H9 (cell line): ENCODE measurements at regions not wholly inside any gene's neighbourhood (a gene's known extent, or its start where the extent isn't known, plus 50 kb on each side); places are given as distances from the start of the nearest gene placed in this dataset.

ENCODE experiments used
- DNase-seq: peaks from one replicate; pipeline ENCODE4 v3.0.0-alpha.2; 2017
- H2AFZ ChIP-seq: one replicate; pipeline ENCODE4 v1.6.1; 2013; ENCODE audit warnings: mild to moderate bottlenecking, low read length, control low read depth, moderate library complexity
- H2AK5ac ChIP-seq: 2 replicates; pipeline ENCODE4 v1.6.1; 2013; ENCODE audit warnings: low read length, control low read depth, mixed read lengths; ENCODE audit not compliant: insufficient read length
- H2BK120ac ChIP-seq: one replicate; pipeline ENCODE4 v1.6.1; 2013; ENCODE audit warnings: low read depth, mild to moderate bottlenecking, low read length, control low read depth, inconsistent platforms; ENCODE audit not compliant: poor library complexity, severe bottlenecking
- H2BK12ac ChIP-seq: 2 replicates; pipeline ENCODE4 v1.6.1; 2013; ENCODE audit warnings: low read length, control low read depth, mixed read lengths, low read depth; ENCODE audit not compliant: insufficient read length
- H2BK15ac ChIP-seq: 2 replicates; pipeline ENCODE4 v1.6.1; 2013; ENCODE audit warnings: low read depth, low read length, control low read depth
- H2BK20ac ChIP-seq: one replicate; pipeline ENCODE4 v1.6.1; 2013; ENCODE audit warnings: low read depth, mild to moderate bottlenecking, low read length, control low read depth, inconsistent platforms; ENCODE audit not compliant: poor library complexity, severe bottlenecking
- H2BK5ac ChIP-seq: 2 replicates; pipeline ENCODE4 v1.6.1; 2013; ENCODE audit warnings: low read length, control low read depth, mixed read lengths; ENCODE audit not compliant: insufficient read length
- H3K14ac ChIP-seq: 2 replicates; pipeline ENCODE4 v1.6.1; 2013; ENCODE audit warnings: low read length, control low read depth; ENCODE audit not compliant: insufficient read depth
- H3K18ac ChIP-seq: 2 replicates; pipeline ENCODE4 v1.6.1; 2013; ENCODE audit warnings: low read depth, mild to moderate bottlenecking, mixed read lengths, low read length, control low read depth; ENCODE audit not compliant: insufficient read length
- H3K23ac ChIP-seq: 2 replicates; pipeline ENCODE4 v1.6.1; 2013; ENCODE audit warnings: low read length, control low read depth, mixed read lengths, low read depth; ENCODE audit not compliant: insufficient read length
- H3K23me2 ChIP-seq: 2 replicates; pipeline ENCODE4 v1.6.1; 2013; ENCODE audit warnings: low read depth, mild to moderate bottlenecking, mixed read lengths, low read length, control low read depth; ENCODE audit not compliant: insufficient read length, poor library complexity, severe bottlenecking
- H3K27ac ChIP-seq: 2 replicates; pipeline ENCODE4 v1.5.1; 2013; ENCODE audit warnings: low read length, control low read depth, mixed read lengths, low read depth; ENCODE audit not compliant: insufficient read length
- H3K27me3 ChIP-seq: 2 replicates; pipeline ENCODE4 v1.6.1; 2013; ENCODE audit warnings: low read length, control low read depth, inconsistent platforms; ENCODE audit not compliant: insufficient read depth
- H3K4ac ChIP-seq: 2 replicates; pipeline ENCODE4 v1.6.1; 2013; ENCODE audit warnings: low read depth, mild to moderate bottlenecking, control low read depth, inconsistent platforms, low read length, moderate library complexity
- H3K4me1 ChIP-seq: 2 replicates; pipeline ENCODE4 v1.6.1; 2013; ENCODE audit warnings: low read length, control low read depth, inconsistent platforms; ENCODE audit not compliant: insufficient read depth
- H3K4me2 ChIP-seq: 2 replicates; pipeline ENCODE4 v1.6.1; 2013; ENCODE audit warnings: low read length, control low read depth, mixed read lengths; ENCODE audit not compliant: insufficient read length, insufficient read depth
- H3K56ac ChIP-seq: 2 replicates; pipeline ENCODE4 v1.6.1; 2013; ENCODE audit warnings: low read depth, mild to moderate bottlenecking, mixed read lengths, low read length, control low read depth; ENCODE audit not compliant: insufficient read length
- H3K79me1 ChIP-seq: 2 replicates; pipeline ENCODE4 v1.6.1; 2013; ENCODE audit warnings: low read depth, mild to moderate bottlenecking, moderate library complexity, low read length, control low read depth, inconsistent platforms; ENCODE audit not compliant: insufficient read depth, poor library complexity, severe bottlenecking
- H3K79me2 ChIP-seq: 2 replicates; pipeline ENCODE4 v1.6.1; 2013; ENCODE audit warnings: low read length, control low read depth, inconsistent platforms; ENCODE audit not compliant: insufficient read depth
- H3K9ac ChIP-seq: 2 replicates; pipeline ENCODE4 v1.6.1; 2013; ENCODE audit warnings: low read length, control low read depth, mixed read lengths; ENCODE audit not compliant: insufficient read length; ENCODE audit errors: extremely low read depth
- H3K9me3 ChIP-seq: one replicate; pipeline ENCODE4 v1.6.1; 2013; ENCODE audit warnings: low read depth, low read length, inconsistent platforms; ENCODE audit not compliant: control insufficient read depth
- H3T11ph ChIP-seq: one replicate; pipeline ENCODE4 v1.6.1; 2013; ENCODE audit warnings: mild to moderate bottlenecking, low read length, control low read depth, inconsistent platforms
- H4K20me1 ChIP-seq: one replicate; pipeline ENCODE4 v1.6.1; 2013; ENCODE audit not compliant: control insufficient read depth, insufficient read length, insufficient read depth
- H4K5ac ChIP-seq: 2 replicates; pipeline ENCODE4 v1.6.1; 2013; ENCODE audit warnings: low read depth, mild to moderate bottlenecking, mixed read lengths, low read length, control low read depth; ENCODE audit not compliant: insufficient read length
- H4K8ac ChIP-seq: replicated peaks from 2 replicates; pipeline ENCODE4 v1.6.1; 2013; ENCODE audit warnings: low read length, control low read depth, mixed read lengths, low read depth; ENCODE audit not compliant: insufficient read length
- H4K91ac ChIP-seq: 2 replicates; pipeline ENCODE4 v1.6.1; 2013; ENCODE audit warnings: low read depth, mild to moderate bottlenecking, moderate library complexity, mixed read lengths, low read length, control low read depth; ENCODE audit not compliant: insufficient read length
- H3K27ac Mint-ChIP-seq, 3 experiments: 2 replicates in 2 of 3; 3 replicates in 1 of 3; pipeline ENCODE4 v1.8.0; 2020 to 2021; ENCODE audit warnings: mixed read lengths in 3 of 3, mild to moderate bottlenecking in 1 of 3, moderate library complexity in 1 of 3
- H3K27me3 Mint-ChIP-seq: 2 replicates; pipeline ENCODE4 v1.8.0; 2021; ENCODE audit warnings: low read depth, mild to moderate bottlenecking, moderate library complexity, mixed read lengths
- H3K36me3 Mint-ChIP-seq, 3 experiments: 2 replicates in 2 of 3; 3 replicates in 1 of 3; pipeline ENCODE4 v1.8.0; 2020 to 2021; ENCODE audit warnings: low read depth in 3 of 3, mixed read lengths in 3 of 3; ENCODE audit not compliant: insufficient read depth in 1 of 3
- H3K4me1 Mint-ChIP-seq, 2 experiments: 2 replicates each; pipeline ENCODE4 v1.8.0; 2020; ENCODE audit warnings: mixed read lengths in 2 of 2
- H3K4me3 Mint-ChIP-seq, 2 experiments: 2 replicates in 1 of 2; 3 replicates in 1 of 2; pipeline ENCODE4 v1.8.0; 2020 to 2021; ENCODE audit warnings: mild to moderate bottlenecking in 2 of 2, mixed read lengths in 2 of 2, moderate library complexity in 1 of 2
- H3K9me3 Mint-ChIP-seq, 2 experiments: 2 replicates in 1 of 2; 3 replicates in 1 of 2; pipeline ENCODE4 v1.8.0; 2020; ENCODE audit warnings: mild to moderate bottlenecking in 2 of 2, mixed read lengths in 2 of 2, moderate library complexity in 1 of 2
- CTCF ChIP-seq: fragments of 200-600 bp; sonication (generic); conservative IDR thresholded peaks from 3 replicates; pipeline ENCODE4 v1.8.0; 2021; ENCODE audit warnings: antibody characterized with exemption, mild to moderate bottlenecking

DNA sequence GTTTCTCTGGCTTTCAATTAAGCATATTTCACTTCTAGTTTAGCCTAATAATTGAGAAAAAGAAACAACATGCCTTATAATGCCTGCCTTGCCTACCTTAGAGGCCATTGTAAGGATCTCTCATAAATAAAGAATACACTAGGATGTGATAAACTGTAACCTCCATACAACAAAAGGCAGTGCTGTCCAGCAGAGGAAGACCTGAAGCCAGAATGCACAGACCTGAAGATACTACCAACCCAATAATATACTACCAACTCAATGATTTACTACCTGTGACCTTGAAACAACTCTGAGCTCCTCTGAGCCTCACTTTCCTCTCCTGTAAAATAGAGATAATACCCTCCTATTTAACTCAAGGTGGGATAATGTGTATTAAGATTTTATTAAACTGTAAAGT, 361.3 kb downstream of the TTLL7 start:
- Mint-ChIP-seq H3K27ac (no peak overlapping the region), H3K4me1 (peaks cover 16 to 18% of the 10 kb centered on the region in 2 experiments), H3K27me3 (no peaks in the 10 kb centered on the region), H3K9me3 (no peaks in the 10 kb centered on the region), H3K36me3 (no peaks in the 10 kb centered on the region), H3K4me3 (no peak overlapping the region)
- Histone ChIP-seq H2BK15ac (no peak overlapping the region), H3K27me3 (no peaks in the 10 kb centered on the region), H3K18ac (no peak overlapping the region), H3K23ac (no peak overlapping the region), H3K79me1 (no peaks in the 10 kb centered on the region), H2AFZ (no peak overlapping the region), H3K14ac (no peak overlapping the region), H2BK5ac (no peak overlapping the region), H3K9ac (no peak overlapping the region), H2BK12ac (no peak overlapping the region), H3K56ac (no peak overlapping the region), H3K4ac (no peak overlapping the region), H4K8ac (no peak overlapping the region), H3T11ph (no peak overlapping the region), H3K23me2 (no peaks in the 10 kb centered on the region), H4K5ac (no peak overlapping the region), H3K9me3 (no peaks in the 10 kb centered on the region), H3K4me2 (no peak overlapping the region), H3K27ac (no peak overlapping the region), H4K91ac (no peak overlapping the region), H3K4me1 (no peaks in the 10 kb centered on the region; the same call in 1 of the 2 replicates), H2AK5ac (no peak overlapping the region), H4K20me1 (no peaks in the 10 kb centered on the region), H2BK120ac (no peak overlapping the region), H2BK20ac (no peak overlapping the region), H3K79me2 (no peaks in the 10 kb centered on the region)
- no peak for DNase-seq
- TF ChIP-seq CTCF: no peak
